ENCODE measurements at regions not wholly inside any gene's neighbourhood (a gene's known extent, or its start where the extent isn't known, plus 50 kb on each side); places are given as distances from the start of the nearest gene placed in this dataset.

GRCh38 chr16:26647870-26648269 lies 418.9 kb upstream of the C16orf82 start:
- H2AFZ ChIP-seq (ENCODE audit: low read length): peak overlapping the region; percentile 40; the same call in 1 of the 2 replicates
- no peak for DNase-seq (ENCODE audit: low spot score)
- ChIA-PET POLR2A (interaction anchor here (1.2 kb wide), 1 partner anchor 8 kb away, joined by 3 read pairs; no protein-coding TSS in a partner anchor), CTCF (ENCODE audit: unreplicated experiment) (no interaction called here)
- H3K27ac ChIP-seq (ENCODE audit: low read depth, low read length, poor library complexity, severe bottlenecking): peak overlapping the region; percentile 100
- H3K36me3 ChIP-seq (ENCODE audit: insufficient read depth, low read length): no peaks in the 10 kb centered on the region
- peaks cover 95% of the 10 kb centered on the region for H3K4me1 ChIP-seq (ENCODE audit: insufficient read depth, low read length, poor library complexity, severe bottlenecking)
- no peaks in the 10 kb centered on the region for H3K79me2 ChIP-seq (ENCODE audit: insufficient read depth, low read depth, low read length)
- H3K4me3 ChIP-seq (ENCODE audit: low read depth, low read length, poor library complexity, severe bottlenecking): no peak overlapping the region
- H3K4me2 ChIP-seq (ENCODE audit: low read length): 0 out of 2 replicates have a peak overlapping the region, but pooled peaks have one; percentile 8
- no TSS peak for BruUV-seq (replicated peaks)
- intact Hi-C loops (cut with micrococcal nuclease; ENCODE audit: unreplicated experiment): no loop called here
- no peaks in the 10 kb centered on the region for H4K20me1 ChIP-seq (ENCODE audit: insufficient read depth, low read length)
- TF ChIP-seq, protein P1, sequence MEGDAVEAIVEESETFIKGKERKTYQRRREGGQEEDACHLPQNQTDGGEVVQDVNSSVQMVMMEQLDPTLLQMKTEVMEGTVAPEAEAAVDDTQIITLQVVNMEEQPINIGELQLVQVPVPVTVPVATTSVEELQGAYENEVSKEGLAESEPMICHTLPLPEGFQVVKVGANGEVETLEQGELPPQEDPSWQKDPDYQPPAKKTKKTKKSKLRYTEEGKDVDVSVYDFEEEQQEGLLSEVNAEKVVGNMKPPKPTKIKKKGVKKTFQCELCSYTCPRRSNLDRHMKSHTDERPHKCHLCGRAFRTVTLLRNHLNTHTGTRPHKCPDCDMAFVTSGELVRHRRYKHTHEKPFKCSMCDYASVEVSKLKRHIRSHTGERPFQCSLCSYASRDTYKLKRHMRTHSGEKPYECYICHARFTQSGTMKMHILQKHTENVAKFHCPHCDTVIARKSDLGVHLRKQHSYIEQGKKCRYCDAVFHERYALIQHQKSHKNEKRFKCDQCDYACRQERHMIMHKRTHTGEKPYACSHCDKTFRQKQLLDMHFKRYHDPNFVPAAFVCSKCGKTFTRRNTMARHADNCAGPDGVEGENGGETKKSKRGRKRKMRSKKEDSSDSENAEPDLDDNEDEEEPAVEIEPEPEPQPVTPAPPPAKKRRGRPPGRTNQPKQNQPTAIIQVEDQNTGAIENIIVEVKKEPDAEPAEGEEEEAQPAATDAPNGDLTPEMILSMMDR (conservative IDR thresholded peaks at IDR 0.05; ENCODE audit: low read length): no peak
- no peak for TF ChIP-seq EZH2phosphoT487 (IDR thresholded peaks at IDR 0.05; ENCODE audit: borderline replicate concordance, low read depth, low read length)
- H3K9me3 ChIP-seq (ENCODE audit: low read length): peaks cover 6% of the 10 kb centered on the region; the same call in 1 of the 2 replicates
- no peaks in the 10 kb centered on the region for H3K9me2 ChIP-seq (ENCODE audit: insufficient read depth, low read length)

GRCh38 chr16:26648851-26649250 lies 417.9 kb upstream of the C16orf82 start:
- no peaks in the 10 kb centered on the region for H3K9me2 ChIP-seq (ENCODE audit: insufficient read depth, low read length)
- H3K4me2 ChIP-seq (ENCODE audit: low read length): peak overlapping the region; percentile 48; the same call in 1 of the 2 replicates
- peak; percentile 17 for DNase-seq (ENCODE audit: low spot score)
- ChIA-PET POLR2A (interaction anchor here (0.7 to 1.2 kb wide), 2 partner anchors 9 to 82 kb away, joined by 3 to 5 read pairs; no protein-coding TSS in a partner anchor), CTCF (ENCODE audit: unreplicated experiment) (no interaction called here)
- no peak for TF ChIP-seq EZH2phosphoT487 (IDR thresholded peaks at IDR 0.05; ENCODE audit: borderline replicate concordance, low read depth, low read length)
- TF ChIP-seq, protein P1 (conservative IDR thresholded peaks at IDR 0.05; ENCODE audit: low read length): no peak
- intact Hi-C loops (cut with micrococcal nuclease; ENCODE audit: unreplicated experiment): no loop called here
- H2AFZ ChIP-seq (ENCODE audit: low read length): peak overlapping the region; percentile 40; the same call in 1 of the 2 replicates
- no peaks in the 10 kb centered on the region for H4K20me1 ChIP-seq (ENCODE audit: insufficient read depth, low read length)
- H3K4me1 ChIP-seq (ENCODE audit: insufficient read depth, low read length, poor library complexity, severe bottlenecking): peaks cover 91% of the 10 kb centered on the region
- H3K36me3 ChIP-seq (ENCODE audit: insufficient read depth, low read length): peaks cover 7% of the 10 kb centered on the region
- H3K4me3 ChIP-seq (ENCODE audit: low read depth, low read length, poor library complexity, severe bottlenecking): no peak overlapping the region
- H3K9me3 ChIP-seq (ENCODE audit: low read length): peaks cover 13% of the 10 kb centered on the region; the same call in 1 of the 2 replicates
- H3K27ac ChIP-seq (ENCODE audit: low read depth, low read length, poor library complexity, severe bottlenecking): peak overlapping the region; percentile 100
- H3K79me2 ChIP-seq (ENCODE audit: insufficient read depth, low read depth, low read length): no peaks in the 10 kb centered on the region
- no TSS peak for BruUV-seq (replicated peaks)

DNA sequence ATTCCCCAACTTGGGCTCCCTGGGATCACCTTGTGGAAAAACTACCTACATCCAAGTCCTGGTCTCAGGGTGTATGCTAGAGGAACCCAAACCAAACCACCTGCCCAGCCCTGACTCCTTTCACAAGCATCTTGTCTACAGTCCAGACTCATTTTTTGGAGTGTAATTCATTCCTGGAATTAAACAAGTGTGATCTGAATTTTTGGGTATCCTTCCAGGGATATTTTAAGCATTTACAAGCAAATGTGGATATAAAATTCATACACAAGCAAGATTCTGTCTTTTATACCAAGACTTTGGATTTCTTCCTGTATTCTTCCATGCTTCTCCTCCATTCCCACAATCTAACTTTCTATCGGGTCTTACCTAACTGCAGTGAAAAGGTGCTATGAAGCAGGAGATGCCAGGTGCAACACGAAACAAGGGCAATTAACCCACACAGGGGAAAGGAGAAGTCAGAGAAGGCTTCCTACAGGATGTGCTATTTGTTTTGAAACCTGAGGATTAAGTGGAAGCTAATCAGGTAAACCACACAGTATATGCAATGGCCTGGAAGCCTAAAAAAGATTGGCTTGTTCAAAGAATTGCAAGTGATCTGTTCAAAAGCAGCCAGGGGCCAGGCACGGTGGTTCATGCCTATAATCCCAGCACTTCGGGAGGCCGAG lies 417.2 kb upstream of the C16orf82 start:
- TF ChIP-seq, protein P1 (conservative IDR thresholded peaks at IDR 0.05; ENCODE audit: low read length): no peak
- TF ChIP-seq EZH2phosphoT487 (IDR thresholded peaks at IDR 0.05; ENCODE audit: borderline replicate concordance, low read depth, low read length): no peak
- peaks cover 85% of the 10 kb centered on the region for H3K4me1 ChIP-seq (ENCODE audit: insufficient read depth, low read length, poor library complexity, severe bottlenecking)
- no peaks in the 10 kb centered on the region for H3K9me2 ChIP-seq (ENCODE audit: insufficient read depth, low read length)
- H3K27ac ChIP-seq (ENCODE audit: low read depth, low read length, poor library complexity, severe bottlenecking): peak overlapping the region; percentile 100
- peak overlapping the region; percentile 40; the same call in 1 of the 2 replicates for H2AFZ ChIP-seq (ENCODE audit: low read length)
- peak; percentile 73 for DNase-seq (ENCODE audit: low spot score)
- ChIA-PET CTCF (ENCODE audit: unreplicated experiment) (no interaction called here), POLR2A (interaction anchor here (0.7 to 1.3 kb wide), 2 partner anchors 10 to 116 kb away, joined by 3 to 7 read pairs; no protein-coding TSS in a partner anchor)
- peak overlapping the region; percentile 4 for H3K4me3 ChIP-seq (ENCODE audit: low read depth, low read length, poor library complexity, severe bottlenecking)
- peaks cover 9% of the 10 kb centered on the region for H3K36me3 ChIP-seq (ENCODE audit: insufficient read depth, low read length)
- H3K4me2 ChIP-seq (ENCODE audit: low read length): peak overlapping the region; percentile 48
- H3K9me3 ChIP-seq (ENCODE audit: low read length): peaks cover 20% of the 10 kb centered on the region
- intact Hi-C loops (cut with micrococcal nuclease; ENCODE audit: unreplicated experiment): no loop called here
- no peaks in the 10 kb centered on the region for H4K20me1 ChIP-seq (ENCODE audit: insufficient read depth, low read length)
- no peaks in the 10 kb centered on the region for H3K79me2 ChIP-seq (ENCODE audit: insufficient read depth, low read depth, low read length)
- BruUV-seq (replicated peaks): no TSS peak
